22Rv1 (cell line): ENCODE measurements at regions not wholly inside any gene's neighbourhood (a gene's known extent, or its start where the extent isn't known, plus 50 kb on each side); places are given as distances from the start of the nearest gene placed in this dataset.
"Not testable (repeated sequence)": the region's sequence is repeated elsewhere in the genome, so short reads cannot be mapped to it uniquely, and the experiment has no call there.

Source experiments
- H3K27ac ChIP-seq: fragments of 450-650 bp; 2 replicates; pipeline ENCODE4 v1.5.1; 2017
- CTCF ChIP-seq: fragments of 450-650 bp; IDR thresholded peaks from 2 replicates; pipeline ENCODE4 v1.5.1; 2017; ENCODE audit warnings: mild to moderate bottlenecking
- ZFX ChIP-seq: fragments of 450-650 bp; IDR thresholded peaks from 2 replicates; pipeline ENCODE4 v1.6.1; 2017; ENCODE audit warnings: antibody characterized with exemption, borderline replicate concordance

GRCh38 chr20:22523128-22523498 lies 61.3 kb downstream of the FOXA2 start:
- no peak overlapping the region for H3K27ac ChIP-seq
- TF ChIP-seq CTCF: no peak
- no peak for TF ChIP-seq ZFX

- no peak for TF ChIP-seq CTCF
- no peak for TF ChIP-seq ZFX
These were observed 61.7 kb downstream of the FOXA2 start for GRCh38 chr20:22522701-22523100.

GRCh38 chr20:22521940-22522339 lies 62.4 kb downstream of the FOXA2 start:
- H3K27ac ChIP-seq: not testable (repeated sequence)

More at GRCh38 chr20:22522701-22523100, 61.7 kb downstream of the FOXA2 start:
- no peak overlapping the region for H3K27ac ChIP-seq

GRCh38 chr20:22520381-22520780 lies 64.0 kb downstream of the FOXA2 start:
- no peak overlapping the region for H3K27ac ChIP-seq
- TF ChIP-seq ZFX: no peak

GRCh38 chr20:22515264-22515663 lies 69.1 kb downstream of the FOXA2 start:
- H3K27ac ChIP-seq: no peak overlapping the region
- no peak for TF ChIP-seq ZFX
- TF ChIP-seq CTCF: no peak

- H3K27ac ChIP-seq: no peak overlapping the region
- TF ChIP-seq CTCF: no peak
- no peak for TF ChIP-seq ZFX
These were observed 70.8 kb downstream of the FOXA2 start for GRCh38 chr20:22513574-22513973.

- H3K27ac ChIP-seq: no peak overlapping the region
- TF ChIP-seq CTCF (no peak), ZFX (no peak)
These were observed 71.4 kb downstream of the FOXA2 start for GRCh38 chr20:22512911-22513489.

GRCh38 chr20:22511943-22512910 lies 72.1 kb downstream of the FOXA2 start:
- TF ChIP-seq CTCF (no peak), ZFX (no peak)
- no peak overlapping the region for H3K27ac ChIP-seq
